AG10803 (cell line): ENCODE measurements at regions not wholly inside any gene's neighbourhood (a gene's known extent, or its start where the extent isn't known, plus 50 kb on each side); places are given as distances from the start of the nearest gene placed in this dataset.

ENCODE experiments used
- DNase-seq: peaks from one replicate; pipeline ENCODE4 v3.0.0; 2010; ENCODE audit warnings: low read depth
- H3K4me3 ChIP-seq: 2 replicates; pipeline ENCODE4 v1.5.1; 2011; ENCODE audit warnings: mild to moderate bottlenecking, low read length, control low read depth
- TF ChIP-seq, protein P1 (sequence below): conservative IDR thresholded peaks from 2 replicates; pipeline ENCODE4 v1.5.1; 2011; ENCODE audit warnings: mild to moderate bottlenecking, low read length, control low read depth, inconsistent platforms

DNA sequence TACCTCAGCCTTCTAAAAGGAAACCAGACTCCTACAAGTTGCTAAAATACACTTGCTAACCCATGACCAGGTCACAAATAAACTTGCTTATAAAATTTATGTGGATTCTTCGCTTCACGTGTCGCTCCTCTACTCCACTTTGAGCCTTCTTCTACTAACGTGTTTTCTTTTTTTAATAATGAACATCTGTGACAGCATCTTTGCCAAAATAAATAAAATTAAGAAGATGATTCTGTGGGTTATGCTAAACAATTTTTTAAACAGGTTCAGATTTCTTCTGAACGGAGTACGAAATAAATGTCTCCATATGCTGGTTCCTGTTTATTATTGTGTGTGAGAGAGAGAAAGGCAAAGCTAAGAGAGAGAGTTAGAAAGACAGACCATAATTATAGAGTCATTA, 735.8 kb downstream of the LTN1 start:
- peak; percentile 6 for DNase-seq

DNA sequence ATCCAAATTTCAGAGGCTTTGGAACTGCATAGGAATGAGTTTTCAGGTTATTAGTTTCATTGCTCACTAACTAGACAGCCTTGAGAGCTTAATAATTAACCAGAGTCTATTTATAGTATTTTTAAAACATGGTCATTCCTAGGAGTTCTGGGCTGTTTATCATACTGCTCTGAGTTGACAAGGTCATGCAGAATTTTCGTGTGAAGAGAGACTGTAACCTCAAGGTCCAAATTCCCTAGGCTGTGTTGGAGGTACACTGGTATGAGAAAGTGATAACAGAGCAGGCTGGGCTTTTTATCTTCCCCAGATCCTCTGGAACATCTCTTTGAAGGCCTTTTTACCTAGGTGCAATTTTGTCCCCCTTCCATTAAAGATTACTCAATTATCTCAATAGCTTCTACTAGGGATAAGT, 736.3 kb downstream of the LTN1 start:
- peak; percentile 50 for DNase-seq
- H3K4me3 ChIP-seq, result no peak overlapping the region
- TF ChIP-seq, protein P1, sequence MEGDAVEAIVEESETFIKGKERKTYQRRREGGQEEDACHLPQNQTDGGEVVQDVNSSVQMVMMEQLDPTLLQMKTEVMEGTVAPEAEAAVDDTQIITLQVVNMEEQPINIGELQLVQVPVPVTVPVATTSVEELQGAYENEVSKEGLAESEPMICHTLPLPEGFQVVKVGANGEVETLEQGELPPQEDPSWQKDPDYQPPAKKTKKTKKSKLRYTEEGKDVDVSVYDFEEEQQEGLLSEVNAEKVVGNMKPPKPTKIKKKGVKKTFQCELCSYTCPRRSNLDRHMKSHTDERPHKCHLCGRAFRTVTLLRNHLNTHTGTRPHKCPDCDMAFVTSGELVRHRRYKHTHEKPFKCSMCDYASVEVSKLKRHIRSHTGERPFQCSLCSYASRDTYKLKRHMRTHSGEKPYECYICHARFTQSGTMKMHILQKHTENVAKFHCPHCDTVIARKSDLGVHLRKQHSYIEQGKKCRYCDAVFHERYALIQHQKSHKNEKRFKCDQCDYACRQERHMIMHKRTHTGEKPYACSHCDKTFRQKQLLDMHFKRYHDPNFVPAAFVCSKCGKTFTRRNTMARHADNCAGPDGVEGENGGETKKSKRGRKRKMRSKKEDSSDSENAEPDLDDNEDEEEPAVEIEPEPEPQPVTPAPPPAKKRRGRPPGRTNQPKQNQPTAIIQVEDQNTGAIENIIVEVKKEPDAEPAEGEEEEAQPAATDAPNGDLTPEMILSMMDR, result no peak

More for the DNA sequence above, 735.8 kb downstream of the LTN1 start:
- no peak overlapping the region for H3K4me3 ChIP-seq
- TF ChIP-seq, protein P1, result no peak

DNA sequence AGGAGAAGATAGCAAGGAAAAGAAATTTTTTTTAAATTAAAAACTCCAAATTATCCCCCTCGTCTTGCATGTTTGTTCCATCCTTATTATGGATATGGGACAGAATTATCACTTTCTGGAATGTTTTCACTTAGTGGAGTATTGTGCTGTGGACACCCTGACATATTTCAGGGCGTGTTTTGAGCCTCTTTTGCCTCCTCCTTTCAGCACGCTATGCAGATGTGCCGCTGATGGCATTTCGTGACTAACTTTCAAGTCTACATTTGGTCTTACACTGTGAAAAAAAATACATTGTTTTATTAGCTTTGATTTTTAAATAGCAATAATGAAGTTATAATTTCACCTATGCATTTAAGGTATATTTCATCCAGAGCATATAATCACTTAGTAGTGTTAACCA, 738.7 kb downstream of the LTN1 start:
- TF ChIP-seq, protein P1, result no peak
- DNase-seq, result peak; percentile 79
- no peak overlapping the region for H3K4me3 ChIP-seq

DNA sequence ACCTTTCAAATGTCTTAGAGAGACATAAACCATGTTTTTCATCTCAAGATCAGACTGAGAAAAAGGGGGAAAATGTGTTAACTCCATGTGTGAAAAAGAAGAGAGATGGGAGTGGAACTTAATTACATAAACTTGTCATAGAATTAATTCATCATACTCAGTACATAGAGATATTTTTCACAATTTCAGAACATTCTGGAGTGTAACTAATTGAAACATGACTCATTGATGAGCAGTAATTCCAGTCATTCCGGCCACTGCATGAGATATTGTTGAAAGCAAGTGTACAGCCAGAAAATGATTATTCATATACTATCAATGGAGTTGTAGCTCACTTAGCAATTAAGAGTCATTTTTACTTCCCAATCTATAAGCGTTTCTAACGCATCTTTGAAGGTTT, 739.3 kb downstream of the LTN1 start:
- TF ChIP-seq, protein P1, result no peak
- no peak overlapping the region for H3K4me3 ChIP-seq
- peak; percentile 79 for DNase-seq

DNA sequence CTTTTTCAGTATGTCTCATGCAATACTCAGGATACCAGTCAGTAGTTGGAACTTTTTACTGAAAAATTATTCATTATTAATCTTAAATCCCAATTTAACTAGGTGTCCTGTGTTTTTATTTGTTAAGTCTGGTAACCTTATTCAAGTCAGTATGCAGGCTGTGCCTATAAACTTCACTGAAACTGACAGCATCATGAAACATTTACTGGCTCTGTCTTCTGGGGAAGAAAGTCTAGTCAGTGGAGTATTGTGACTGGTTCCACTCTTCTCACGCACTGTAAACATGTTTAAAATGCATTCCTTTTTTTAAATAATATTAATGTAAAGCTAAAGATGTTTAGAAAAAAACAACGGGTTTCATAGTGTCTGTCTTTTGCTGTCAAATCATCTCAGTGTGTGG, 739.7 kb downstream of the LTN1 start:
- TF ChIP-seq, protein P1, result no peak
- H3K4me3 ChIP-seq, result no peak overlapping the region
- DNase-seq, result peak; percentile 59

DNA sequence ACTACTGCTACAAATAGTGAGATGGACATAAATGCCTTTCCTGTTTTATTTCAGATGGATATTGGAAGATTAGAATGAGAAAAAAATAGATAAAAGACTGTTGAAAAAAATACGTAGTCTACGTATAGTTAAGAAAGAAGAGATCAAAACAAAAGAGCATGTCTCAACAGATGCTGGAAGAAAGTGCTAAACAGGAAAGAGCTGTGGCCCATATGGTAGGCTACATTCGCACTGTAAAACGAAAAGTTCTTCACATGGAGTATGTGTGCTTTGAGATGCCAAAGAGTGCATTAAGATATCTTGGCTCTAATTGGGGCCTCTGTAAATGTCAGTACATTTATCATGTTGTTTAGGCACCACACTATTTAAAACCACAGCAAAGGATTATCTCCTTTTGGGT, 741.7 kb downstream of the LTN1 start:
- TF ChIP-seq, protein P1, result no peak
- no peak overlapping the region for H3K4me3 ChIP-seq
- no peak for DNase-seq

DNA sequence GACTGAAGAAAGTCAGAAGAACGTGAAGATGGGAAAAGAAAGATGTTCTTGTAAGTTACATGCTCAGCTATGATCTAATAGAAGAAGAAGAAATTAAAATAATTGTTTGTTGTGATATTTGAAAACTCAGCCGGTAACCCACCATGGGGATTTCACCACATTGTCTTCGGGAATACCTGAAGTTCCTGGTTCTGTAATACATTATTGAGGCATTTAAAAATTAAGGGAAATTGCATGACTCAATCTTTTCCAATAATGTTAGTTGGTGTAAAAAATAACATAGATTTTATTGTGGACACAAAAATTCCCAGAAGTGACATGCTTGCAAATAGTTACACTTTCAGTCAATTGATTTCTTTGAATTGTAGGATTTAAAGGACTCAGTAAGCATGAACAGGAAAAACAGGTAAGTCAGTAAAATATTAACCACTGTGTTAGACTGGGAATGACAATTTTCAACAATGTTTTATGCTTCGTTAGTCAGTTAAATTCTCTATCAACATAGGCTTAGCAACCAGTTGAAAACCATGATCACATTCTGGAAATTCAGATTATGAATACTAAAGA, 745.1 kb downstream of the LTN1 start:
- DNase-seq, result no peak
- no peak overlapping the region for H3K4me3 ChIP-seq
- TF ChIP-seq, protein P1, result no peak
